Limb (tissue), 2 donors: ENCODE measurements at regions not wholly inside any gene's neighbourhood (a gene's known extent, or its start where the extent isn't known, plus 50 kb on each side); places are given as distances from the start of the nearest gene placed in this dataset.
"Not testable (repeated sequence)": the region's sequence is repeated elsewhere in the genome, so short reads cannot be mapped to it uniquely, and the experiment has no call there.

ENCODE experiments used
- DNase-seq, 2 donors: peaks; one replicate each; pipeline ENCODE4 v3.0.0-alpha.2; 2016; ENCODE audit errors: extremely low spot score in 2 of 2

GRCh38 chr7:153006911-153007310, 247.4 kb downstream of the ACTR3B start:
- DNase-seq: no peak

GRCh38 chr7:153010416-153010815, 250.9 kb downstream of the ACTR3B start:
- DNase-seq: no peak

DNA sequence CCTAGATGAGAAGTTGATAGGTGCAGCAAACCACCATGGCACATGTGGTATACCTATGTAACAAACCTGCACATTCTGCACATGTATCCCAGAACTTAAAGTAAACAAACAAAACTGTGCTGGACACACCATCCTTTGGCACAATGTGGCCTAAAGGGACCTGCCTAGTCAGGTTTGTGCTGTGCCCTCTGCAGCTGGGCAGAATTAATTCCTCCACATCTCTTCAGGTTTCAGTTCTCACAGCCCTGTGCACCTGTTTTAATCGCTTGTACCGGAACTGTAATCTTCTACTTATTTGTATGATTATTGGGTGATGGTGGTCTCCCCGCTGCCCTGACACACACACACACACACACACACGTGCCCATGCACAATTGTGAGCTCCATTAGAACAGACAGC, 252.7 kb downstream of the ACTR3B start:
- DNase-seq: no peak

DNA sequence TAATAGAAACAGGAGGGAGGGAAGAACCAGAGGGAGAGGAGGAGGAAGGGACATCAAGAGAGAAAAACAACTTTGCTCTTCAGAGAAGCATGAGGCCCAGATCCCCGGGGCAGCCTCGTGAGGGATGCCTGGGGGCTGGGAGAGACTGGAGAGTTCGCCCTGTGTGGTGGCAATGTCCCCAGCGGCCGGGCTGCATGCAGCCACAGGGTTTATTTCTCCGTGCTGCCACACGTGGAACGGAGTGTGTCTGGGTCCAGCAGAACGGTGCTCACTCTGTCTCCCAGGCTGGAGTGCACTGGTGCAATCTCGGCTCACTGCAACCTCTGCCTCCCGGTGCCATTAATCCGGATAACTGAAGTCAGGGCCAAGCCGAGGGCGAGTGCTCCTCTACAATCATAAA, 257.7 kb downstream of the ACTR3B start:
- no peak for DNase-seq

GRCh38 chr7:153021542-153021941, 262.0 kb downstream of the ACTR3B start:
- DNase-seq: no peak

DNA sequence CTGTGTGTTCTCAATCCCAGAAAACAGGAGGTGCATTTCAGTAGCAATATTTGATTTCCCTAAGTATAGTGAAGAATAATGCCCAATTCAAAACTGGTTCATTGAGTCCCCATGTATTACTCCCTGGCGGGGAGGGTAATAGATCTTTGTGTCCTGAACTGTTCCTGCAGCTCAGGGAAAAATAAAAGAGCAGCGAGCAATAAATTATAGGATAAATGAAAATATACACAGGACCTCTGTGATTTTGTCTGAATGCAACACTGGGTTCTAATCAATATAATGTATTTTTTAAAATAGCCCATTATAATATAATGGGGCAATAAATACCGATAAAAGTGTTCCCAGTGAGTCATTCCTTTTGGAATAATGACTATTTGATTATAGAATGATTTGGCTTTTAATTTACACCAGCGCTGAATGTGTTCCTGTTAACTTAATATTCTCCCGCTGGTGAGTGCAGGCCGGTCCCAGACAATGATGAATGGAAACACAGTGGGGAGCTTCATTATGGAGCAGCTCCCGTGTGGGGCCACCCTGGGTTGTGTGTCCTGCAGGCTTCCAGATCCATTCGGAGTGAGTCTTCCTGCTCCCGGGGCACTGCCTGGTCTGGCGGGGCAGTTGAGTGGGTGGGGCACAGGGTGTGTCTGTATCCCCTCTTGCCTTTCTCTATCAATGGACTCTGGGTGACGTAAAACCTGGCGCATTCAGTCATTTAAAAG, 263.1 kb downstream of the ACTR3B start:
- DNase-seq: no peak

- no peak for DNase-seq
These were observed 263.6 kb downstream of the ACTR3B start for GRCh38 chr7:153023194-153023592.

GRCh38 chr7:153027210-153027609, 267.7 kb downstream of the ACTR3B start:
- DNase-seq: no peak

- no peak for DNase-seq
These were observed 268.4 kb downstream of the ACTR3B start for GRCh38 chr7:153027904-153028303.

GRCh38 chr7:153030976-153031375, 271.4 kb downstream of the ACTR3B start:
- DNase-seq: no peak

DNA sequence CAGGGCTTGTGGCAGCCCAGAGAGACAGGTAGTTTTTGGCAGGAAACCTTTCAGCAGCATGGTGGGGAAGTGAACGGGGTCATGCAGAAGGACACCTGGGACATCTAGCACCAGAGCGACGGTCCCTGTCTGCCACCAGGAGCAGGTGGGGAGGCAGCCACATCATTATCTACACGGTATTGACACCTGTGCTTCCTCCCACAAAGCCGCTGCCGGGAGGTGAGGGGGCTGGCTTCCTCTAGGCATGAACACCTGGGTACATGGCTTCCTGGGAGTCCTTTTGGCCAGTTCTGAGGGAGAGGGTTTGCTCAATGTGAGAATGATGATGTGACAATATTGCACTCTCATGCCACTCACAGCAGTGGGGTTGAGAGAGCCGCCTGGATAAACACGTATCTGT, 275.2 kb downstream of the ACTR3B start:
- DNase-seq: no peak

DNA sequence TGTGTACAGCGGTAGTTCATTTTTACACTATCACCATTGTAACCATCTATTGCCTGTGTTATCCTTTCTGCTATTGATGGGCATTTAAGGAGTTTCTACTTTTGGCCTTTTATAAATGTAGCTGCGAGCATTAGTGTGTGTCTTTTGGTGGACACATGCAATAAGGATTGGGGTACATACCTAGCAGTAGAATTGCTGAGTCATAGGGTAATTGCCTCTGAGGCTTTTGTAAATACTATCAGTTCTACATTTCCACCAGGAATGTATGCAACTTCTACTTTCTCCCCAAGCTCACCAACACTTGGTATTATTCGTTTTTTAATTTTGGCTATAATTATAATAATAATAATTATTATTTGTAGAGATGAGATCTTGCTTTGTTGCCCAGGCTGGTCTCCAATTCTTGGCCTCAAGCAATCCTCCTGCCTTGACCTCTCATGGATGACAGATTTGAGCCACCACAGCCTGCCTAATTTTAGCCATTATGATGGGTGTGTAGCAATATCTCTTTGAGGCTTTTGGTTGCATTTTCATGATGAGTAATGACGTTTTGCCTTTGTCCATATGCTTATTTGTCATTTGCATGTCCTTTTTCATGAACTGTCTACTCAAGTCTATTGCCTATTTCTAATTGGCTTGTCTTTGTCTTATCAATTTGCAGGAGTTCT, 277.0 kb downstream of the ACTR3B start:
- DNase-seq: no peak

DNA sequence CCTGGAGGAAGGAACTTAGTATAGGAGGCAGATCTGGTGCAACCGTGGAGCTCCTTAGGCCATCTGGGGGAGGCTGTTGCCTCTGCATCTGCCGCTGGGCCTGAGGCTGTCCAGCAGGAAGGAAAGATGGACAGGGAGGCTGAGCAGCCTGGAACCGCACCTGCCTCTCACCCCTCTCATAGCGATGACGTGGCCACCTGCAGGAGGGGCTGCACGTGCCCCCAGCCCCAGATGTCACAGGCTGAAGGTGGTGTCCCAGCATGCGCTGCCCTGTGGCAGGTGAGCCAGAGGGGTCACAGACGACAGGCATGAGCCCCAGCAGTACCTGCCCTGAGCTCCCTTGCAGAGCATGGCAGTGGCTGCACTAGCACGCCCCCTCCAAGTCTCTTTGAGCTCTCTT, 283.9 kb downstream of the ACTR3B start:
- DNase-seq: no peak

DNA sequence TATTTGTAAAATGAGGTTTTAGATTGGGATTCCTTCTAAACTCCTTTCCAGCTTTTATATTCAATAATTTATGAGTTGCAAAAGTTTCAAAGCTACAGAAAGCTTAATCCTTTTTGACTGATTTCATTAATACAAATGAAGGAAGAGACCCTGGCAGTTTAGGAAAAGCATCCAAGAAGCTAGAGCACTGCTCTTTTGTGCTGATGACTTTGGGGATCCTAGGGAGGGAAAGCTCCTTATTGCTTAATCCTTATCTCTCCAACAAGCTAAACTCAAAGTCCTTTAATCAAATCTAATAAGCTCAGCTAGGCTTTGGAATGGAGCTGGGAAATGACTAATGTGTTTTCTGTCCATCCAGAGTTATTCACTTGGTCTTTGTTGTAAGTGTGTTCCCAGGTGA, 285.4 kb downstream of the ACTR3B start:
- DNase-seq: no peak

DNA sequence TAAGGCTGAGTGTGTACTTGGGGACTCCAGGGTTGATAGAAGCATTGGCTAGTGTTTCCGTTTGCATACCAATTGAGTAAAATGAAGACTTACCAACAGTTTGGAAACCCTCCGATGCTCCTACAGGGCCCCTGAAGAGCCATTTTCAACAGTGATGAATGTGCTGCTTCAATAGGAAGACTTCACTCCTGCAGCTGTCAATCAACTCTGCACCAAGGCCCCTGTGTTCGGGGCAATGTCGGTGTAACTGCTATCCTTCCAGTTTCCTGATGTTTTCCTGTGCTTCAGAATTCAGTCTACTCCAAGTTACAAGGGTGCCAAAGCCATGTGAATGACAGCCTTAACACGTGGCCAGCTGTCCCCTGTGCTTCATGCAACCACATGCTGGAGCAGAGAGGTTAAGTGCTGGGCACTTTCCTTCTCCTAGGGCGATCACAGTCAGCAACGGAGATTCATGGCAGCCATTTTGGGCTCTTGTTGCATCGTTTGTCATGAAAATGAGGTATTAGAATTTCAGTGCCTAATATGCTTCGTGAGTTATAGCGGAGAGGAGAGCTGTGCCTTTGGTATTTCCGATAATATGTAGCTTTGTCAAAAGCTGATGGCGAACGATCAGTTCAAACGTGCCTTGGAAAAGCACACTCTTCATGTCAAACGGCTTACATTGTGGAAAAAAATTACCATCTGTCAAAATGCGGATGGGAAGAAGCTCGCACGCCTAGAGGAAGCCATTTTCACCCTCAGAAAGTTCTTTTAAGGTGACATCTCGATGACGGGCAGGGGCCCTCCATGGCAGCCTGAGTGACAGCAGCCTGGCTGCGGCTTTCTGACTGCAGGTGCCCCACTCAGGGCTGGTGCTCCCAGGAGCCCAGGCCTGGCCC, 287.8 kb downstream of the ACTR3B start:
- DNase-seq: no peak

- DNase-seq: no peak
These were observed 292.7 kb downstream of the ACTR3B start for GRCh38 chr7:153052206-153052605.

DNA sequence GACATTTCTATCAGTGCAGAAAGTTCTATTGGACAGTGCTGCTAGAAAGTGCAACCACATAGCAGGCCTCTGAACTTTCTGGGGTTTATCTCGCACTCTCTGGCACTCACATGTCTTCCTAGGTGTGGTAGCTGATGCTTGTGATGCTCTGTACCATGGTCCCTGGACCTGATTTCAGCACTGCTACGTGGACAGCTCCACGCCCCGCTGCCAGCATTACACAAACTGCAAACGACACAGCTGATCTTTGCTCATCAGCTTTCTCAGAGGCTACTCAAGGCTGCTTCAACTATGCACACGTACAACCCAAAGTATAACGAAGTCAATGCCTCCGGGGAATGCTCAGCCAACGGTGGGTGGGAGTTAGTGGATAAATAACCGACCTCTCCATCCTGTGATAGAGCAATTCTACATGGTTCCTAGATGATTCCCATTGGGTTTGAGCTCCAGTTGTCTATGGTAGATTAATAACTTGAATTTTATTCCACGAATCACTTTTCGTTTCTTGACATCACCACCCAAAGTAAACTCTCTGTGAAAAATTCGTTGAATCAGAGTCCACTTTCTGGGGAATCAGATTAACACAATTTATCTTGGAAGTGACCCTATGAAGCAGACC, 302.5 kb downstream of the ACTR3B start:
- DNase-seq: peak; percentile 27 to 58

GRCh38 chr7:153065051-153065450, 305.5 kb downstream of the ACTR3B start:
- no peak for DNase-seq

- DNase-seq: no peak
These were observed 307.2 kb downstream of the ACTR3B start for GRCh38 chr7:153066711-153067110.

- DNase-seq: no peak
These were observed 310.6 kb downstream of the ACTR3B start for GRCh38 chr7:153070141-153070540.

DNA sequence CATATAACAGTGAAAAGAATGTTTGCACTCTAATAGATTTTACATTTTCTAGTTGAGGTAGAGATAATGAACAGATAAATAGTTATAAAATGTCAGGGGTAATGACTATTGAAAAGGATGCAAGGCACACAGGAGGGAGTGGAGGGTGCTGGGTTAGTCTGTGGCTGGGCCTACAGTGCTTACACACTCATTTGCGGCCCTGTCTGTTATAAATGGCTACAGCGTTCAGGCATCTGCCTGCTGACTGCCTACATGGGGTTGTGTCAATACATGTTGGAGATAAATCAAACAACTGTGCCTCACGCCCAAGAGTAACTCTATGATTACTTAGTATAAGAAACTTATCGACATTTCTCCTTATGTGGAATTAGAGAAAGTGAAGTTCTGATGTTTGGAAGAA, 313.3 kb downstream of the ACTR3B start:
- DNase-seq: no peak

GRCh38 chr7:153076289-153076688, 316.7 kb downstream of the ACTR3B start:
- not testable (repeated sequence) for DNase-seq
